ENCODE measurements at regions not wholly inside any gene's neighbourhood (a gene's known extent, or its start where the extent isn't known, plus 50 kb on each side); places are given as distances from the start of the nearest gene placed in this dataset.

GRCh38 chr18:78699499-78699898 is 280.1 kb upstream of the SALL3 start:
- TF ChIP-seq CTCF (IDR thresholded peaks at IDR 0.05), result no peak
- no peak for TF ChIP-seq POLR2A (IDR thresholded peaks at IDR 0.05)
